Stomach (tissue), 4 donors: ENCODE measurements at regions not wholly inside any gene's neighbourhood (a gene's known extent, or its start where the extent isn't known, plus 50 kb on each side); places are given as distances from the start of the nearest gene placed in this dataset.

Experiments used
- EP300 ChIP-seq: sonication (generic); formaldehyde crosslinking; IDR thresholded peaks from one replicate; pipeline ENCODE4 v1.6.1; 2017; ENCODE audit warnings: antibody characterized with exemption
- POLR2A ChIP-seq, 4 donors: fragments of 450-650 bp; IDR thresholded peaks; one replicate each; pipeline ENCODE4 v1.6.1; 2016; ENCODE audit warnings: antibody characterized with exemption in 4 of 4, control low read depth in 2 of 4, mild to moderate bottlenecking in 1 of 4, moderate library complexity in 1 of 4
- POLR2AphosphoS5 ChIP-seq, 3 donors: sonication (generic); formaldehyde crosslinking; IDR thresholded peaks; one replicate each; pipeline ENCODE4 v1.6.1; 2016; ENCODE audit warnings: antibody characterized with exemption in 3 of 3
- TF ChIP-seq, protein P1 (sequence below), 7 experiments: fragments of 450-650 bp in 4 of 7; fragments of 200-600 bp in 3 of 7; sonication (generic) in 3 of 7; IDR thresholded peaks; one replicate each; pipeline ENCODE4 v1.5.1; 2016 to 2019; ENCODE audit warnings: antibody characterized with exemption in 7 of 7, control low read depth in 2 of 7, mild to moderate bottlenecking in 1 of 7

DNA sequence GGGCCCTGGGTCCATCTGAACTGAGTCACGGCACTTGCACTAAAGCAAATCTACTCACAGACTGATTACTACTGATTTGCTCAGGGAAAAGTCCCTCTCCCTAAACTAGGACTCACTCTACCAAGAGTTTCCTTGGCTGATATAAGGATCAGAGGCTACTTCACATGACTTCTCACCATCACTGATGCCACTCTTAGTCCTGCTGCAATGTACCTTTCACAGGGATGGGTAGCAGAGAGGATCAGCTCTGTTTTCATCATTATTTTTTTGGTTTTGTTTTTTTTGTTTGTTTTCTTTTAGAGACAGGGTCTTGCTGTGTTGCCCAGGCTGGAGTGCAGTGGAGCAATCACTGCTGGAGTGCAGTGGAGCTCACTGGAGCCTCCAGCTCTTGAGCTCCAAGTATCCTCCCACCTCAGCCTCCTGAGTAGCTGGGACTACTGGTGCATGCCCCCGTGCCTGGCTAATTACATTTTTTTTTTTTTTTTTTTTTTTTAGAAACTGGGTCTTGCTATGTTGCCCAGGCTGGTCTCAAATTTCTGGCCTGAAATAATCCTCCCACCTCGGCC is 200.6 kb downstream of the JCAD start:
- TF ChIP-seq POLR2A (IDR thresholded peaks at IDR 0.05), result no peak
- TF ChIP-seq, protein P1, sequence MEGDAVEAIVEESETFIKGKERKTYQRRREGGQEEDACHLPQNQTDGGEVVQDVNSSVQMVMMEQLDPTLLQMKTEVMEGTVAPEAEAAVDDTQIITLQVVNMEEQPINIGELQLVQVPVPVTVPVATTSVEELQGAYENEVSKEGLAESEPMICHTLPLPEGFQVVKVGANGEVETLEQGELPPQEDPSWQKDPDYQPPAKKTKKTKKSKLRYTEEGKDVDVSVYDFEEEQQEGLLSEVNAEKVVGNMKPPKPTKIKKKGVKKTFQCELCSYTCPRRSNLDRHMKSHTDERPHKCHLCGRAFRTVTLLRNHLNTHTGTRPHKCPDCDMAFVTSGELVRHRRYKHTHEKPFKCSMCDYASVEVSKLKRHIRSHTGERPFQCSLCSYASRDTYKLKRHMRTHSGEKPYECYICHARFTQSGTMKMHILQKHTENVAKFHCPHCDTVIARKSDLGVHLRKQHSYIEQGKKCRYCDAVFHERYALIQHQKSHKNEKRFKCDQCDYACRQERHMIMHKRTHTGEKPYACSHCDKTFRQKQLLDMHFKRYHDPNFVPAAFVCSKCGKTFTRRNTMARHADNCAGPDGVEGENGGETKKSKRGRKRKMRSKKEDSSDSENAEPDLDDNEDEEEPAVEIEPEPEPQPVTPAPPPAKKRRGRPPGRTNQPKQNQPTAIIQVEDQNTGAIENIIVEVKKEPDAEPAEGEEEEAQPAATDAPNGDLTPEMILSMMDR (IDR thresholded peaks at IDR 0.05), result no peak
- no peak for TF ChIP-seq POLR2AphosphoS5 (IDR thresholded peaks at IDR 0.05)
- TF ChIP-seq EP300, result no peak
